ENCODE measurements at regions not wholly inside any gene's neighbourhood (a gene's known extent, or its start where the extent isn't known, plus 50 kb on each side); places are given as distances from the start of the nearest gene placed in this dataset.

DNA sequence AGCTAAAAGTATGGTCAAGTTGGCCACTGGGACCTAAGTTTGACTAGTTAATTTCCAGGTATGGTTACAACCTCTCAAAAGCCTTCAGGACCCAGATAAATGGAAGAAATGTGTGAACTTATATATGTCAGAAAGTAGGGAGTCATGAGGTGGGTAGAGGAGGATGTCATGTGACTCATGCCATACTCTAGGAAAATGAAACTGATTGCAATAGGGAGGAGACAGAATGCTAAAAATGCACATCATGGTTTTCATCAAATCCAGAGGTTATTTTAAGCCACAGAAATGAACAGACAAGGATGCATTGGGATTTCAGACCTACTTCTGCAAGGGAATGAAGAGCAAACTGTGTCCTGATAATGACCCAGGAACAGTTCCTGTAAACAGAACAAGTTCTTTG lies 310.0 kb downstream of the EDEM1 start:
- TF ChIP-seq, protein P1, sequence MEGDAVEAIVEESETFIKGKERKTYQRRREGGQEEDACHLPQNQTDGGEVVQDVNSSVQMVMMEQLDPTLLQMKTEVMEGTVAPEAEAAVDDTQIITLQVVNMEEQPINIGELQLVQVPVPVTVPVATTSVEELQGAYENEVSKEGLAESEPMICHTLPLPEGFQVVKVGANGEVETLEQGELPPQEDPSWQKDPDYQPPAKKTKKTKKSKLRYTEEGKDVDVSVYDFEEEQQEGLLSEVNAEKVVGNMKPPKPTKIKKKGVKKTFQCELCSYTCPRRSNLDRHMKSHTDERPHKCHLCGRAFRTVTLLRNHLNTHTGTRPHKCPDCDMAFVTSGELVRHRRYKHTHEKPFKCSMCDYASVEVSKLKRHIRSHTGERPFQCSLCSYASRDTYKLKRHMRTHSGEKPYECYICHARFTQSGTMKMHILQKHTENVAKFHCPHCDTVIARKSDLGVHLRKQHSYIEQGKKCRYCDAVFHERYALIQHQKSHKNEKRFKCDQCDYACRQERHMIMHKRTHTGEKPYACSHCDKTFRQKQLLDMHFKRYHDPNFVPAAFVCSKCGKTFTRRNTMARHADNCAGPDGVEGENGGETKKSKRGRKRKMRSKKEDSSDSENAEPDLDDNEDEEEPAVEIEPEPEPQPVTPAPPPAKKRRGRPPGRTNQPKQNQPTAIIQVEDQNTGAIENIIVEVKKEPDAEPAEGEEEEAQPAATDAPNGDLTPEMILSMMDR (IDR thresholded peaks at IDR 0.05; ENCODE audit: insufficient read depth, low read depth, low read length) = no peak
- TF ChIP-seq EZH2 (IDR thresholded peaks at IDR 0.05; ENCODE audit: insufficient read depth, low read length) = no peak
